NCI-H524 (cell line): ENCODE measurements at regions not wholly inside any gene's neighbourhood (a gene's known extent, or its start where the extent isn't known, plus 50 kb on each side); places are given as distances from the start of the nearest gene placed in this dataset.

Experiments
- DNase-seq, 2 experiments: peaks; one replicate each; lab custom pipeline; 2025; lab: John Stamatoyannopoulos, UW

GRCh38 chr3:111244760-111245159, 173.1 kb downstream of the NECTIN3 start:
- DNase-seq, result no peak

GRCh38 chr3:111246967-111247760, 175.5 kb downstream of the NECTIN3 start:
- DNase-seq, result no peak

- no peak for DNase-seq
Observed at GRCh38 chr3:111248406-111248805, 176.8 kb downstream of the NECTIN3 start.

GRCh38 chr3:111249421-111249820, 177.8 kb downstream of the NECTIN3 start:
- DNase-seq, result no peak

GRCh38 chr3:111252779-111253178, 181.2 kb downstream of the NECTIN3 start:
- DNase-seq, result no peak

- no peak for DNase-seq
Observed at GRCh38 chr3:111253733-111254132, 182.1 kb downstream of the NECTIN3 start.

GRCh38 chr3:111260878-111261277, 189.3 kb downstream of the NECTIN3 start:
- no peak for DNase-seq

- no peak for DNase-seq
Observed at GRCh38 chr3:111269777-111270176, 198.2 kb downstream of the NECTIN3 start.

GRCh38 chr3:111277226-111277625, 205.6 kb downstream of the NECTIN3 start:
- DNase-seq, result no peak

- no peak for DNase-seq
Observed at GRCh38 chr3:111278959-111279358, 207.3 kb downstream of the NECTIN3 start.

GRCh38 chr3:111282024-111282423, 210.4 kb downstream of the NECTIN3 start:
- no peak for DNase-seq

GRCh38 chr3:111283165-111283564, 211.5 kb downstream of the NECTIN3 start:
- no peak for DNase-seq

- no peak for DNase-seq
Observed at GRCh38 chr3:111284503-111285183, 213.0 kb downstream of the NECTIN3 start.

- DNase-seq, result no peak
Observed at GRCh38 chr3:111285184-111285538, 213.5 kb downstream of the NECTIN3 start.

GRCh38 chr3:111285694-111286093, 214.1 kb downstream of the NECTIN3 start:
- DNase-seq, result peak; percentile 83 to 93

GRCh38 chr3:111286746-111287145, 215.1 kb downstream of the NECTIN3 start:
- DNase-seq, result no peak

- no peak for DNase-seq
Observed at GRCh38 chr3:111292117-111292516, 220.5 kb downstream of the NECTIN3 start.

- DNase-seq, result no peak
Observed at GRCh38 chr3:111299192-111299615, 227.6 kb downstream of the NECTIN3 start.

- no peak for DNase-seq
Observed at GRCh38 chr3:111301238-111301798, 229.7 kb downstream of the NECTIN3 start.

GRCh38 chr3:111302063-111302462, 230.4 kb downstream of the NECTIN3 start:
- no peak for DNase-seq

- DNase-seq, result no peak
Observed at GRCh38 chr3:111303760-111304159, 232.1 kb downstream of the NECTIN3 start.

GRCh38 chr3:111307676-111308075, 234.3 kb upstream of the CD96 start:
- DNase-seq, result no peak

- DNase-seq, result no peak
Observed at GRCh38 chr3:111311126-111311525, 230.9 kb upstream of the CD96 start.
